HG03064 (cell line): ENCODE measurements at regions not wholly inside any gene's neighbourhood (a gene's known extent, or its start where the extent isn't known, plus 50 kb on each side); places are given as distances from the start of the nearest gene placed in this dataset.
"Not testable (repeated sequence)": the region's sequence is repeated elsewhere in the genome, so short reads cannot be mapped to it uniquely, and the experiment has no call there.

Experiments used
- ATAC-seq: cut with Tn5 transposase; IDR thresholded peaks from one replicate; pipeline ENCODE4 v1.9.1; 2021; ENCODE audit warnings: low read depth; ENCODE audit not compliant: unreplicated experiment

DNA sequence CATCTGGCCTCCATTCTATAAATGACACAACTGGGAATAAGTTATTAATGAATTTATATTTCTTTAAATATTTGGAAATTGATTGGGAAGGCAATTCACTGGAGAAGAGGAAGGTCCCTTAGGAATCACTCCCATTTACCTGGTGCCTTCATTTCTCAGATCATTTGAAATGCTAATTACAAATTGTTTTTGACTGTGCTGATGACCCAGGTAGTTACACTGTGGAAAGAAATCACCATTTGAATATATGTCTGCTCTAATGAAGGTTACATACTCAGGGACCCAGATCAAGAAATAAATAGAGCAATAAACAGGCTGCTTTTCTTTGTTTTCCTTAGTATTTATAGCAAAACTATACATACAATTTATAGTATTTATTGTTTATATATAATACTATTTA lies 1759.1 kb downstream of the ARAP2 start:
- ATAC-seq = no peak

- no peak for ATAC-seq
Observed at GRCh38 chr4:34486461-34487363, 1757.6 kb downstream of the ARAP2 start.

GRCh38 chr4:34492414-34492813 lies 1751.9 kb downstream of the ARAP2 start:
- ATAC-seq = no peak

DNA sequence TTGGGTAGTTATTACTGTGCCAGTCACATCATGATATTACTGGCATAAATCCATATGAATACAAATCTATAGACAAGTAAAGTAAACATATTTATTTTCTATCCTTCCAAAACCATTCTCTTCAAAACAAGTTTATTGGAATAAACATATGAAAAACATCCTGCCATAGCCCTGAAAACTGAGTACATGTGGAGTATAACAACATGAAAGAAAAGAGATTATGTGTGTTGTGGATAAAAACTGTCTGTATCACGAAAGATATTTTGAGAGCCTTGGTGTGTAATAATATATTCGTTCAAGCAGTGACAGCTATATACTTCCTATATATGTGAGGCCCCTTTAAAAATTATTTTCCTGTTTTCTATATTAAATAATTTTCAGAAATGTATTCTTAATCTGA lies 1742.2 kb downstream of the ARAP2 start:
- no peak for ATAC-seq

GRCh38 chr4:34504731-34505130 lies 1739.6 kb downstream of the ARAP2 start:
- not testable (repeated sequence) for ATAC-seq

- not testable (repeated sequence) for ATAC-seq
Observed at GRCh38 chr4:34506511-34507092, 1737.7 kb downstream of the ARAP2 start.

GRCh38 chr4:34512616-34513015 lies 1731.7 kb downstream of the ARAP2 start:
- ATAC-seq = no peak

- no peak for ATAC-seq
Observed at GRCh38 chr4:34516524-34516923, 1727.8 kb downstream of the ARAP2 start.

GRCh38 chr4:34534916-34535315 lies 1709.4 kb downstream of the ARAP2 start:
- no peak for ATAC-seq

DNA sequence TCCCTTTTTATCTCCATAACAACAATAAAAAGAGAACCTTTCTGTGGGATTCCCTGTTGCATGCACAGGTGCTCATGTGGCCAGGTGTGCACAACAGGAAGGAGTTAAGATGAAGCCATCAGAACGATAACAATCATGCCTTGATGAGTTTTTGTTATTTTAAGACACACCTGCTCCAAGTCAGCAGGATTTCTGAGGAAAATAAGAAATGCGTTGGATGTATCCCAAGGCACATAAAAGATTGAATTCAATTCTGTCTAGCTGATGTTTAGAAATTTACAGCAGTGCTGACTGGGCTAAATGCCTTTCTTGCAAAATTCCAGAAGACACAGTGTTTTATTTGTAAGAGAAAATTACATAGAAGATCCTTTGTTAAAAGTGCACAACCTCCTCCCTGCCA lies 1678.2 kb downstream of the ARAP2 start:
- no peak for ATAC-seq

GRCh38 chr4:34572026-34572425 lies 1672.3 kb downstream of the ARAP2 start:
- no peak for ATAC-seq

- no peak for ATAC-seq
Observed at GRCh38 chr4:34615315-34615714, 1629.0 kb downstream of the ARAP2 start.

DNA sequence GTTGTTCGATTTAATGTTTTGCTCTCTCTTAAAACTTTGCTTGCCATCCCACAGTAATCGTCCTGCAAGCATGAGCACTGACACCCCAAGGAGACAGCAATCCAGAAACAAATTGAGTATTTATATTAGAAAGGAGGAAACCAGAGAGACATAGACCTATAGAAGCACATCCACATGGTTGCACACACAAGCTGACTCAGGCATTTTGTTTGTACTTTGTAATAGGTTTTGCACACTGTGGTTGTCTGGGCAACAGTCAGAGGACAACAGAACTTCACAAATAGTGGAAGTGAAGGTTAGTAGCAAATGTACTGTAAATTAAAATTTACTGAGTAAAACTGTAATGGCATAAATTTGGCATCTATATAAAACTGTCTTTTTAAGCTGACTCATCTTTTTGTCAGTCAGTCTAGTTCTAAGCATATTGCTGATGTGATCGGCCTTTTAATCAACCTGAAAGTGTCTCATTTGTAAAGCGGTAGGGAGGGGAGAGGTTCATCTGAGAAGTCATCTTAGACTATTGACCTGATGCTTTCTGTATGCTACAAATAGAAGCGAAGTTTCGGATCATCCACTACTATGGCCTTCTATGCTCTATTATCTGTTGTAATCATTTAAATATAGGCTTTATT lies 1624.7 kb downstream of the ARAP2 start:
- no peak for ATAC-seq

DNA sequence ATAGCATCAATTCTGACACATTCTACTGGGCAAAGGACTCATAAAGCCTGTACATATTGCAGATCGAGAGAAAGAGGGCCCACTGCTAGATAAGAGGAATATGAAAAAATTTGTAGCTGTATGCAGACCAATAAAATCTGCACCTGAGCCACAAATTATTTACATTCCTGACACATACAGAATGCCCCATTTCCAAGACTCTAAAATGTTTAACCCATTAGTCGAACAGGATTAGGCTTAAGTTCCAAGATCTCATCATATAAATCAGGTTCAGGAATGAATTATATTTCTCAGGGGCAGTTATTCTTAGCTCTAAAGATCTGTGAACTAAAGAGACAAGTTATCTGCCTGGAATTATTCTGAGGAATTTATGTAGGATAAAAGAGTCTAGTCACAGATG lies 1615.8 kb downstream of the ARAP2 start:
- no peak for ATAC-seq

DNA sequence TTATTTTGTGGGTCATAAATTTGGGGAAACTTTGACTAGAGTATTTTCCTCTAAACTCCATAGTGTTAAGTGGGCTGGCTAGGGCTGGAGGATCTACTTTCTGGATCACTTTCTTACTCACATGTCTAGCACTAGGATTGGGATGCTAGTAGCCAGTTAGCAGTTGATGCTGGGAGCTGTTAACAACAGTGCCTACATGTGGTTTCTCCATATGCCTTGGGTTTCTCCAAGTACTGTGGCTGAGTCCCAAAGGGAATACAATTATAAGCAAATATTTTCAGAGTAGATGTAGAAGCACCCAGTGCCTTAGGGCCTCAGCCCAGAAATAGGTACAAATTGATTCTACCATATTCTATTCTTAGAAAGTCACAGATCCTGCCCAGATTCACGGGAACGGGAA lies 1614.9 kb downstream of the ARAP2 start:
- ATAC-seq = no peak

- ATAC-seq = no peak
Observed at GRCh38 chr4:34633241-34633640, 1611.1 kb downstream of the ARAP2 start.

DNA sequence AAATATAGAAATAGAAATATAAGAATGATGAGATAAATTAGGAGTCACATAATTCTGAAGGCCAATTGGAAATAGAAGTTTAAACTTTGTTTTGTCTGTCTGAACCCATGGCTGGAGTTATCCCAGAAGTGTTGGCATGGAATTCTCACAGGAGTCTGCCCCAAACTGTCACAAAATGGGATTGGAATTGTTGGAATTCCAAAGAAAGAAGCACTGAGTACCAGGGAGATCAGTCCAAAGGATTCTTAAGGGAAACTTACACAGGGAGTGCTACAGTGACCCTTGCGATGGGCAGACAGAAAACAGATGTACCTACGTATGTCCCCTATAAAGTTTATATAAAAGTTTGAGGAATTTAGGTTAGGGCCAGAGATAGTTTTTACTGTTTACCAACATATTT lies 1607.7 kb downstream of the ARAP2 start:
- no peak for ATAC-seq

DNA sequence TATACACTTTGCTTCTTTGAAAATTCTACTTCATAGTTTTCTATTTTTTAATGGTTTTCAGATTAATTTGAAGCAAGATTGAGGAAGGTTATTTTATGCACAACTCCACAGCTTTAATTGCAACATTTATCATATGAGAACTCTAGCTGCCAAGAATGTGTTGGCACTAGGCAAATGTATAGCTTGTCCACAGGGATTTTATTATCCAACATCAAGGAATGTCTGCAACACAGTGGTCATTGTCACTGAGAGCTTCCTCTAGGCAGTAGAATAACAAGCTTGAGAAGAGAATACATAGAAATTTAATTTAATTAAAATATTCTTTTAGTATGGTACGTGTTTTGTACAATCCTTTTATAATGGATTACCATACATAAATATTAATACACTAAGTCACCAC lies 1600.8 kb downstream of the ARAP2 start:
- ATAC-seq = no peak

DNA sequence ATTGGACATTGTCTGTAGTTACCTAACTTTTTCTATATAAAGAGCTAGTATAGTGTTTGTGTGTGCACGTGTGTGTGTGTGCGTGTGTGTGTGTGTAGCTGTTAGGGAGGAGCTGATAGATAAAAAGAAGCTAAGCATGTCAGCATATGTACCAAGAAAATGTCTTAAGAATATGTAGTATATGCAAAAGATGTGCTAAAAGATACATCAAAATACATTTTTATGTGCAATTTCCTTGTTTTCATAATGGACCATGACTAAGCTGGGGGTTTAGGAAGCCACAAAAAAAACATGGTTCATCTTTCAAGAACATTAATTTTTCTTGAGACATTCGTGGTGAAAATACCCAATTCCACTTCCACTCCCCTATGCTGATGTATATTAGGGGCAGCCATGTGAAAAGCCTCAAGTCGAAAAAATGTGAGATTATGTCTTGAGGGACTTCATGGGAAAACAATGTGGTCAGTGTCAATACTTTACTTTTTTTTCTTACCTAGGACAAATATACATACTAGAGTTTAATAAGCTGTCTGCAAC lies 1599.7 kb downstream of the ARAP2 start:
- ATAC-seq = no peak

GRCh38 chr4:34649716-34650115 lies 1594.6 kb downstream of the ARAP2 start:
- no peak for ATAC-seq

DNA sequence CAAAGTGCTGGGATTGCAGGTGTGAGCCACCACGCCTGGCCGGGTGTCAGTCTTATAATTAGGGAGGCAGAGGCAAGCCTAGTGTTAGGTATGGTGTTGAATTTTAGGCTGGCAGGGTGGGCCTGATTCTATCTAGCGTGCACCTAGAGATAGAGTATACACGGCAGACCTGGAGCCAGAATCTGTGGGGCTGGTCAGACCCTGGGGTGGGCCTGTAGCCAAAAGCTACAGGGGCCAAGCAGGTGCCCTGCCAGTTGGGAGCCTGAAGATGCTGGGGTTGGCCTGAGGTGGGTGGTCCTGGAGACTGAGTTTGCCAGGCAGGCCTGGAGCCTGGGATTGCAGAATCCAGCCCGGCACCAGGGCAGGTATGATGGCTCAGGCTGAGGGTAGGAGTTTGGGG lies 1580.3 kb downstream of the ARAP2 start:
- ATAC-seq = no peak
